ENCODE measurements at regions not wholly inside any gene's neighbourhood (a gene's known extent, or its start where the extent isn't known, plus 50 kb on each side); places are given as distances from the start of the nearest gene placed in this dataset.
"Not testable (repeated sequence)": the region's sequence is repeated elsewhere in the genome, so short reads cannot be mapped to it uniquely, and the experiment has no call there.

DNA sequence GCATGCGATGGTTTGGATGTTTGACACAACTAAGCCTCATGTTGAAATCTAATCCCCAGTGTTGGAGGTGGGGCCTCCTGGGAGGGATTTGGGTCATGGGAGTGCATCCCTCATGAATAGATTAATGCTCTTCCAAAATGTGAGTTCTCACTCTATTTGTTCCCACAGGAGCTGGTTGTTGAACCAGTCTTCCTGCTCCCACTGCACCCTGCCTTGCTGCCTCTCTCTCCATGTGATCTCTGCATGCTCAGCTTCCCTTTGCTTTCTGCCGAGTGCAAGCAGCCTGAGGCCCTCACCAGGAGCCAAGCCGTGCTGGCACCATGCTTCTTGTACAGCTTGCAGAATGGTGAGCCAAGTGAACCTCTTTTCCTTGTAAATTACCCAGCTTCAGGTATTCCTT lies 206.8 kb downstream of the VAPA start:
- no peak for DNase-seq (ENCODE audit: low spot score)

DNA sequence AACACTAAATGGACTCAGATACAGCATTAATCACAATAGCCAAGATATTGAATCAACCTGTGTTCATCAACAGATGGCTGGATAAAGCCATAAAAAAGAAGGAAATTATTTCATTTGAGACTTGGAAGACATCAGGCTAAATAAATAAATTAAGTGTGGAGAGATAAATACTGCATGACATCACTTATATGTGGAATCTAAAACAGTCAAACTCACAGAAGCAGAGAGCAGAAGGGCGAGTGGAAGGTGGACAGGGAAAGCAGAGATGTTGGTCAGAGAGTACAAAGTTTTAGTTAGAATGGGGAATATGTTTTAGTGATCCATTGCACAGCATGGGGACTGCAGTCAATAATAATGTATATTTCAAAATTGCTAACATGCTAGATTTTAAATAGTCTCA lies 207.2 kb downstream of the VAPA start:
- no peak for DNase-seq (ENCODE audit: low spot score)

DNA sequence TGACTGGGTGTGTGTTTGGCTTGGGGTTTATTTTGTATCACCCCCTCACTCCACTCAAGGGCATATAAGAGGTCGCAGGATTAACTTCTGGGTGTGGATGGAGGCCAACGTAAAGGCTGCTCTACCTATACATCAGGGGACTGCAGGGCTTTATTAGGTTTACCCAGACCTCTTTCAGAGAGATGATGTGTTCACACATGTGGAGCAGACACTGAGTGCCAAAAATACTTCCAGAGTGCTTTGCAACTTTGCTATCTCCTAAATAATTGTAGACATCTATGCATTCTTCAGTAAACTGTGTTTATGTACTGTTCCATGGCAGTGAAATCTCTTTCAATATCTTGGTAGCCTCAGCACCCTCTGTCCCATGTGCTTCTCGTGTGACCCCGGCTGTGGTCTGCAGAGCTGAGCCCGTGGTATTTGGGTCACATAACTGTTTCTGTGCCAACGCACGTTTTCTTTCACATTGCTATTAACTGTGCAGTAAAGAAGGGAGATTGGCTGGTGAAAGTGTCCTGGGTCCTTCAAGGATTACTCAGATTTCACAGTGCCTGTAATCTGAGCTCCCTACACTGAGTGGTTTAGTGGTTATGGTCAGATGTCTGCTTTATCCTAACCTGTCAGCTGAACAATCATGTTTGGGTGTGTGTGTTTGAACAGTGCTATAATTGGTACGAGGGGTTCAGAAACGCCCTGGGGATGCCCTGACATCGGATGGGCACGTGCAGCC lies 208.1 kb downstream of the VAPA start:
- no peak for DNase-seq (ENCODE audit: low spot score)

DNA sequence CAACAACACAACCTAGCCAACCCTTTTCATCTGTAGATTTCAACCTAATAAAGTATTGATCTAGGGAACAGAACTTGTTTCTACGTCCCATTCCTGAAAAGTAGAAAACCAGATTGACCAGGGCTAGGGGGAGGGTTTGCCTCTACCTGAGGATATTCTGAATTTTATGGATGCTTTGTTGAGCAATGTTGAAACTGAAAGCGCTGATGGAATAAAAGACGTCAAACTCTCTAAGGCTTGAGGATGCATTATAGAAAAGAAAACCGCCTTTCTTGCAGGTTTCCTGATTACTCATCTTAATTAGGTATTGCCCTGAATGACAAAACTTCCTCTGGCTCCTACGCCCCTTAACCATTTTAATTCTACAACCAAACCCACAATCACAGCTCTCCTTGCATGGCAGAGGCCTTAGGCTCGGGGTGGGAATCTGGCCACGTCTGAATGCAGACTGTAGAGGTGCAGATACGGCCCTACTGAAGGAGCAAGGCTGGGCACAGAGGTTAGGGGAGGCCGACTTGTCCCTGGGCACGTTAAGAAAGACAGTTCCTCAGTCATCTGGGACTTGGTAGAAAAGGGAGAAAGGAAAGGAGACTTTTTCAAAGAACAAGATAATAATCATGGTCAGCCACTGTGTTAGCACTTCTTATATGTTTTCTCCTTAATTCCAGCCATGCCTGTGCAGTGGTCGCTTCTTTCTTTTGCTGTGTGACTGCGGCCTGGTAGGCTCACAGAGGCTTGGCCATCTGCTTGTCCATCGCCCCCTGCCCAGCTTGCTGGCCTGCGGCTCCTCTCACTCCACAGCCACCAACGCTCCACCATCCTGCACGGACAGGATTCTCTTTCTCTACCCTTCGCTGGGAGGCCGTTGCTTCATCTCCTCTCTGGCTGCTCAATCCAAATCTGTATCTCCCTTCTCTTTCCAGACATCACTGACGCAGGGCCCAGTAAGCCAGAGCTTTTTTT lies 209.5 kb downstream of the VAPA start:
- no peak for DNase-seq (ENCODE audit: low spot score)

- no peak for DNase-seq (ENCODE audit: low spot score)
Observed at GRCh38 chr18:10124071-10124470, 210.3 kb downstream of the VAPA start.

- no peak for DNase-seq (ENCODE audit: low spot score)
Observed at GRCh38 chr18:10124557-10124956, 210.7 kb downstream of the VAPA start.

- DNase-seq (ENCODE audit: low spot score): no peak
Observed at GRCh38 chr18:10124967-10125366, 211.2 kb downstream of the VAPA start.

DNA sequence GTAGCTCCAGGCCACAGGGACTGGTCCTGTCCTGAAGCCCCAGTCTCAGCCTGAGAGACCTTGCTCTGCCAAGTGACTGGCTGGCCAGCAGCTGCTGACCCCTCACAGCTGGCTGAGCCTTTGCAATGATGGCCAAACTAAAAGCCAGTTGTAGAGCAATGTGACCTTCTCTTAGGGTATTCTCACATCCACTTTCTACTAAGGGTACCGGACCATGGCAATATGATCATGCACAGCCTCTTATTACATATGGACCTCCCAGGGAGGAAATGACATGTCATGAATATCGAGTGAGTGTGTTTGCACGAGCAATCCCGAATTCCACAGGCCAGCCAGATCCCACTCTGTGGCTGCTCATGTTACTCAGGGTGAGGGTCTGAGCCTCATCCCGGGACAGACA lies 213.9 kb downstream of the VAPA start:
- no peak for DNase-seq (ENCODE audit: low spot score)

DNA sequence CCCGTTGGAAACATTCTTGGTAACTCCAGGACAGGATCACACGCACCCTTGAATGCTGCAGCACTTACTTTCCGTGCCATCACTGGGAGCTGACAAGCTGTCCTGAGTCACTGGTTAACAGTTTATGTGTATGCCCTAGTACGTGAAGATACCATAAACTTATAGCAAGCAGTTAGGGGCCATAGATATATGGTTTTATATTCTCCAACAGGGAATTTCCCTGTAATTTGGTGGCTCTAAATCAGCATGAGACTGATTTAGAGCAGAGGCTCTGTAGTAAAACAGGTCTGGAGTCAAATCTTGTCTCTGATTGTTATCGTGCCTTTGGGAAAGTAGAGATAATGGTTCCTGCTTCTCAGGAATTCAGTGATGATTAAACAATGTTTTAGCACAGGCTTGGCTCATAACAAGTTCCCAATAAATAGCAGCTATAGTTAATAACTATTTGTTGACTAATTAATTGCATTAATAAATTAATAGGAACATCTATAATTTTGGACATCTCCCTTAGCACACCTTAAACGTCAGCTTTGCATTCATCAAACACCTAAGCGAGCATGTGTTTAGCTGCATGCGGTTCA lies 215.2 kb downstream of the VAPA start:
- no peak for DNase-seq (ENCODE audit: low spot score)

DNA sequence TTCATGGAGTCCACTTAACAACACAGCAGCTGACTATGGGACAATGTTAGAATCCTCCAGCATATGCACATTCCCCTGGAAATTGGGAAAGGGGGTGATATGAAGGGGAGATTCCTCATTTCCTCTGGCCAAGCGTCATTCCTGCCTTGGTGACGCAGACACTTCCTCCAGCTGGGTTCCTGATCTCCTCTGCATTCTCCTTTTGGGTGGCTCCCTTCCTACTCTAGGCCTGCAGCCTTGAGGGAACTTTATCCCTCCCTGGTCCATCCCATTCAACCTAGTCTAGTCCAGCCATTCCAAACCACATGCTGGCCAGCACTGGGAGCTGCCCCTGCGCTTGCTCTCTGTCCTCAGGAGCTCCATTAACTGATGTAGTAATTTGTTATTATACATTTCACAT lies 216.8 kb downstream of the VAPA start:
- no peak for DNase-seq (ENCODE audit: low spot score)

GRCh38 chr18:10131081-10131459 lies 217.3 kb downstream of the VAPA start:
- no peak for DNase-seq (ENCODE audit: low spot score)

- no peak for DNase-seq (ENCODE audit: low spot score)
Observed at GRCh38 chr18:10131460-10132395, 217.9 kb downstream of the VAPA start.

DNA sequence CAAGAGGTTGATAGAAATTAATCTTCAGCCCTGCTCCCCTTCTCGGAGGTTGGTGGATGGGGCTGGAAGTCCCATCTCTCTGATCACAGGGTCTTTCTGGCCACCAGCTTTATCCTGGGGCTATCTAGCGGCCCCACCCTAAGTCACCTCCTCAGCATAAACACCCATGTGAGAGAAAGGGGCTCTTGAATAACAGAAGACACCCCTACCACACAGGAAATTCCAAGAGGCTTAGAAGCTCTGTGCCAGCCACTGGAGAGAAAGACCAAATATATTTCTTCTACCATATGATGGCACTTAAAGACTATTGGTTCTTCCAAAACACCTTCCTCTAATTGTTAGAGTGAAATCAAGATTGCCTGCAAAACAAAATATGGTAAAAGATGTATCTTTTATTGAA lies 219.7 kb downstream of the VAPA start:
- no peak for DNase-seq (ENCODE audit: low spot score)

GRCh38 chr18:10134204-10134603 lies 220.4 kb downstream of the VAPA start:
- DNase-seq (ENCODE audit: low spot score): no peak

- not testable (repeated sequence) for DNase-seq (ENCODE audit: low spot score)
Observed at GRCh38 chr18:10134749-10135148, 220.9 kb downstream of the VAPA start.

DNA sequence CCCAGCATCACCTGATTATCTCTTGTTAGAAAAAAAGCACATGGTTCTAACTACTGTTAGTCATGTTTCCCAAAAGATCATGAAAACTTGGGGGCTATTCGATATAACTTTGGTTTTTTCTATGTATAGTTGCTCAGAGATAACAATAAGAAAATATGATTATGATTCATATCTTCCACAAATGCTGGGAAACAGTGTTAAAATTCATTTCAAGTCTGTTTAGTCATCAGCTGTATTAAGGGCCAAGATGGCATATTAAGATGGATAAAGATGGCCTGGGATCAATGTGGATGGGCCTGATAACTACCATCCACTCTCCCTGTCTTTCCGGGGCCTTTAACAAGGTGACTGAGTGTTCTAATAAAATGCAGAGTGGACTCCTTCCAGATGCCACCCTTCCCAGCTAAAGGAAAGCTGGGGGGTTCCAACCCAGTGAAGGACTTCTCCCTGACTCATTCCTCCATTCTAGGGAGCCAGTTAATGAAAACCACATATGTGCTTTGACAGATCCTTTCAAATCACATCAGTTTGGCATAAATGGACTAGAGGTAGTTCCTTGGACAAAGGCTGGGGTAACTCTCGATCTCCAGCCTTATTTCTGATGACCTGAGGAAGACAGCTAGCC lies 221.6 kb downstream of the VAPA start:
- no peak for DNase-seq (ENCODE audit: low spot score)

DNA sequence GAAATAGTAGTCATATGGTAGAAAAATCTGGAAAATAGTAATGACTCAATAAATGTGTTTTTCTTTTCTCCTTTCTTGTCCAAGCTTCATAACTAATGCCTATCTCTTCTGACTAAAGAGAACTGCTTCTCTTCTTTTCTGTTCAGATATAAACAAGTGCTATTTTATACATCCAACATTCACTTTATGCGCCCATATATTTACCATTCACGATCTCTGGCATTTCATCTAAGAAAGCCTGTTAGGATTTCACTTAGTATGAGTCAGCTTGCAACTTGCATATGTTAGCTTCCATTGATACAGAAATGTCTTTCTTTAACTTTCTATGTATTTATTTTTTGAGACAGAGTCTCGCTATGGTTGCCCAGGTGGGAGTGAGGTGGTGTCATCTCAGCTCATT lies 224.9 kb downstream of the VAPA start:
- no peak for DNase-seq (ENCODE audit: low spot score)

GRCh38 chr18:10139783-10140410 lies 226.1 kb downstream of the VAPA start:
- DNase-seq (ENCODE audit: low spot score): no peak

GRCh38 chr18:10140461-10141282 lies 226.9 kb downstream of the VAPA start:
- no peak for DNase-seq (ENCODE audit: low spot score)

DNA sequence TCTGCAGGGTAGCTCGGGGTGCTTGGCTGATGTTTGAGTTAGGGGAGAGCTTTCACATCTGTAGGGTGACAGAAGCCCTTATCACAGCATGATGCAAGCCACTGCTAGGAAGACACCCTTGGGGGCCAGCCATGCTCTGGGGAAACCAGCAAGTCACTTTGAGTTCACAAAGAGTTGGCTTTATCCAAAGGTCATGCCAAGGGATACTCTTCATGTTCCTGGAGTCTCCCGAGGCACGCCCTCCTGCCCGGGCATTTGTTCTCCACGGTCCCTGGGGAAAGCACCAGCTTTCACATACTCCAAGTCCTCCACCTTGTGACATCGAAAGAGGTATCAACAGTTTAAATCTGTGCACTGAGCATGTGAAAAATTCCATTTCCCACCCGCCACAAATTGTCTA lies 227.7 kb downstream of the VAPA start:
- DNase-seq (ENCODE audit: low spot score): no peak

Data from cerebellar cortex (tissue), 1 donor.